IMR-90 (cell line): ENCODE measurements at regions not wholly inside any gene's neighbourhood (a gene's known extent, or its start where the extent isn't known, plus 50 kb on each side); places are given as distances from the start of the nearest gene placed in this dataset.

Source experiments
- ATAC-seq: fragments of 200-7000 bp; cut with Tn5 transposase; 2 replicates; pipeline ENCODE4 v1.9.1; 2020; ENCODE audit warnings: low read depth, mild to moderate bottlenecking, moderate library complexity
- BruUV-seq: library from RNA; stranded (reverse); fragments of 400-500 nt; replicated peaks from 2 replicates; lab custom pipeline; 2021; lab: Mats Ljungman, UMichigan
- CTCF ChIA-PET: fragments of 300-600 bp; formaldehyde crosslinking; extraction: SDS; loops from one replicate; lab custom pipeline; 2021; ENCODE audit warnings: antibody characterized with exemption; lab: Yijun Ruan, JAX
- POLR2A ChIA-PET: fragments of 300-600 bp; sonication (Branson Sonifier 250); formaldehyde crosslinking; loops from one replicate; lab custom pipeline; 2022; ENCODE audit warnings: antibody characterized with exemption; ENCODE audit not compliant: unreplicated experiment; lab: Charles Lee
- DNase-seq: peaks from one replicate; pipeline ENCODE4 v3.0.0; 2013
- H2AFZ ChIP-seq: replicated peaks from 2 replicates; pipeline ENCODE3; 2013; ENCODE audit warnings: low read length, mild to moderate bottlenecking; ENCODE audit not compliant: poor library complexity
- H2AK5ac ChIP-seq: 2 replicates; pipeline ENCODE4 v1.6.1; 2013; ENCODE audit warnings: low read depth, low read length, inconsistent platforms
- H2AK9ac ChIP-seq: replicated peaks from 2 replicates; pipeline ENCODE3; 2013; ENCODE audit warnings: mild to moderate bottlenecking, low read depth, low read length, moderate library complexity; ENCODE audit not compliant: poor library complexity
- H2BK120ac ChIP-seq: 2 replicates; pipeline ENCODE4 v1.6.1; 2013; ENCODE audit warnings: low read depth, low read length, inconsistent platforms
- H2BK15ac ChIP-seq: 3 replicates; pipeline ENCODE4 v1.6.1; 2013; ENCODE audit warnings: low read depth, low read length, inconsistent platforms
- H2BK20ac ChIP-seq: 2 replicates; pipeline ENCODE4 v1.6.1; 2013; ENCODE audit warnings: low read depth, mild to moderate bottlenecking, inconsistent platforms, low read length, moderate library complexity
- H2BK5ac ChIP-seq: 2 replicates; pipeline ENCODE4 v1.6.1; 2013; ENCODE audit warnings: mild to moderate bottlenecking, low read depth, low read length, inconsistent platforms; ENCODE audit not compliant: poor library complexity, severe bottlenecking
- H3K14ac ChIP-seq: replicated peaks from 2 replicates; pipeline ENCODE4 v1.6.1; 2013; ENCODE audit warnings: low read depth, low read length, inconsistent platforms
- H3K18ac ChIP-seq: 2 replicates; pipeline ENCODE4 v1.6.1; 2013; ENCODE audit warnings: low read depth, low read length, control low read depth
- H3K23ac ChIP-seq: 2 replicates; pipeline ENCODE4 v1.6.1; 2013; ENCODE audit warnings: low read depth, low read length, inconsistent platforms
- H3K27ac ChIP-seq: 2 replicates; pipeline ENCODE4 v1.5.1; 2013; ENCODE audit warnings: mild to moderate bottlenecking, control low read depth, low read length; ENCODE audit not compliant: insufficient read depth
- H3K27me3 ChIP-seq: 2 replicates; pipeline ENCODE4 v1.6.1; 2013; ENCODE audit warnings: low read length; ENCODE audit not compliant: control insufficient read depth, insufficient read depth
- H3K36me3 ChIP-seq: 2 replicates; pipeline ENCODE4 v1.6.1; 2013; ENCODE audit warnings: low read length, mixed read lengths; ENCODE audit not compliant: control insufficient read depth, insufficient read depth
- H3K4ac ChIP-seq: 2 replicates; pipeline ENCODE4 v1.6.1; 2013; ENCODE audit warnings: low read depth, low read length, inconsistent platforms
- H3K4me1 ChIP-seq: 2 replicates; pipeline ENCODE4 v1.6.1; 2013; ENCODE audit warnings: low read length, mixed read lengths; ENCODE audit not compliant: control insufficient read depth, insufficient read depth
- H3K4me2 ChIP-seq: 2 replicates; pipeline ENCODE4 v1.6.1; 2013; ENCODE audit warnings: low read depth, mild to moderate bottlenecking, control low read depth, low read length, moderate library complexity
- H3K4me3 ChIP-seq: 2 replicates; pipeline ENCODE4 v1.5.1; 2013; ENCODE audit warnings: low read depth, mild to moderate bottlenecking, control low read depth, low read length, moderate library complexity; ENCODE audit not compliant: insufficient read depth
- H3K56ac ChIP-seq: 2 replicates; pipeline ENCODE4 v1.6.1; 2013; ENCODE audit warnings: low read length, inconsistent platforms; ENCODE audit not compliant: insufficient read depth; ENCODE audit errors: extremely low read depth
- H3K79me1 ChIP-seq, 2 experiments: 2 replicates each; pipeline ENCODE4 v1.6.1; 2013; ENCODE audit warnings: low read length in 2 of 2, inconsistent platforms in 1 of 2, low read depth in 1 of 2
- H3K9ac ChIP-seq: 2 replicates; pipeline ENCODE4 v1.6.1; 2013; ENCODE audit warnings: low read depth, low read length, control low read depth
- H3K9me1 ChIP-seq: 2 replicates; pipeline ENCODE4 v1.6.1; 2013; ENCODE audit warnings: low read length, inconsistent platforms; ENCODE audit not compliant: insufficient read depth
- H3K9me3 ChIP-seq: 2 replicates; pipeline ENCODE4 v1.6.1; 2013; ENCODE audit warnings: low read length; ENCODE audit not compliant: control insufficient read depth, insufficient read depth
- H4K20me1 ChIP-seq: 2 replicates; pipeline ENCODE4 v1.6.1; 2013; ENCODE audit warnings: low read length, inconsistent platforms; ENCODE audit not compliant: insufficient read depth
- H4K5ac ChIP-seq: 2 replicates; pipeline ENCODE4 v1.6.1; 2013; ENCODE audit warnings: mild to moderate bottlenecking, low read depth, low read length, control low read depth
- H4K8ac ChIP-seq, 2 experiments: 2 replicates each; pipeline ENCODE4 v1.6.1; 2013; ENCODE audit warnings: low read depth in 2 of 2, low read length in 2 of 2, control low read depth in 1 of 2, inconsistent platforms in 1 of 2
- H4K91ac ChIP-seq: 2 replicates; pipeline ENCODE4 v1.6.1; 2013; ENCODE audit warnings: low read depth, low read length, inconsistent platforms; ENCODE audit not compliant: insufficient read depth
- BHLHE40 ChIP-seq: fragments of 150-350 bp; IDR thresholded peaks from 2 replicates; pipeline ENCODE4 v1.6.1; 2016; ENCODE audit warnings: mild to moderate bottlenecking, low read depth, low read length
- CEBPB ChIP-seq: IDR thresholded peaks from 2 replicates; pipeline ENCODE4 v1.6.1; 2012; ENCODE audit warnings: low read depth, low read length, improper control_type of control experiment
- CHD1 ChIP-seq: IDR thresholded peaks from 2 replicates; pipeline ENCODE4 v1.6.1; 2012; ENCODE audit warnings: low read depth, low read length, improper control_type of control experiment
- FOS ChIP-seq: fragments of 150-350 bp; IDR thresholded peaks from 2 replicates; pipeline ENCODE4 v1.6.1; 2016; ENCODE audit warnings: low read depth, low read length
- MAFK ChIP-seq: IDR thresholded peaks from 2 replicates; pipeline ENCODE4 v1.6.1; 2012; ENCODE audit warnings: low read depth, low read length, improper control_type of control experiment
- MAZ ChIP-seq: IDR thresholded peaks from 2 replicates; pipeline ENCODE4 v1.6.1; 2012; ENCODE audit warnings: low read depth, mild to moderate bottlenecking, low read length, improper control_type of control experiment, moderate library complexity, borderline replicate concordance
- NFE2L2 ChIP-seq: fragments of 150-350 bp; IDR thresholded peaks from 2 replicates; pipeline ENCODE4 v1.6.1; 2016; ENCODE audit warnings: low read depth, mild to moderate bottlenecking, low read length
- POLR2A ChIP-seq: IDR thresholded peaks from 2 replicates; pipeline ENCODE4 v1.6.1; 2012; ENCODE audit warnings: mild to moderate bottlenecking, low read depth, low read length
- RAD21 ChIP-seq: IDR thresholded peaks from 2 replicates; pipeline ENCODE4 v1.6.1; 2012; ENCODE audit warnings: low read length, improper control_type of control experiment
- RFX5 ChIP-seq: IDR thresholded peaks from 2 replicates; pipeline ENCODE4 v1.8.0; 2012; ENCODE audit warnings: low read depth, mild to moderate bottlenecking, low read length, moderate library complexity
- SMC3 ChIP-seq: fragments of 150-350 bp; IDR thresholded peaks from 2 replicates; pipeline ENCODE4 v1.6.1; 2016; ENCODE audit warnings: low read depth, mild to moderate bottlenecking, antibody characterized with exemption, low read length, moderate library complexity
- WGBS, 2 experiments: methylation state at CpG; one replicate each; pipeline versions ENCODE4 v1.1.5 to v1.1.7; 2013; ENCODE audit warnings: missing lambda C conversion rate in 2 of 2; ENCODE audit not compliant: insufficient read length in 1 of 2; ENCODE audit errors: extremely low coverage in 2 of 2; 5-methylcytosine and 5-hydroxymethylcytosine counted together
- dilution Hi-C: fragments of 300-500 bp; cut with HindIII; formaldehyde crosslinking; loops from one replicate; pipeline ENCODE4 v1.14.3; 2018; ENCODE audit warnings: low sequenced_read_pairs; ENCODE audit not compliant: unreplicated experiment
- in situ Hi-C: fragments of 300-500 bp; cut with MboI; formaldehyde crosslinking; loops from 3 replicates; pipeline ENCODE4 v1.14.3; 2019; ENCODE audit warnings: low sequenced_read_pairs, inconsistent platforms, mixed read lengths
- intact Hi-C: fragments of 100-400 bp; cut with micrococcal nuclease; formaldehyde crosslinking; loops from 2 replicates; pipeline ENCODE4 v1.10.0; 2022
- TF ChIP-seq, protein P1 (sequence below): conservative IDR thresholded peaks from 2 replicates; pipeline ENCODE4 v1.5.1; 2012; ENCODE audit warnings: mild to moderate bottlenecking, low read depth, low read length, improper control_type of control experiment
- TF ChIP-seq, protein P2 (sequence below): fragments of 150-350 bp; IDR thresholded peaks from 2 replicates; pipeline ENCODE4 v1.6.1; 2016; ENCODE audit warnings: low read depth, mild to moderate bottlenecking, low read length, moderate library complexity, borderline replicate concordance
- TF ChIP-seq, protein P3 (sequence below): fragments of 150-350 bp; IDR thresholded peaks from 2 replicates; pipeline ENCODE4 v1.6.1; 2017; ENCODE audit warnings: mild to moderate bottlenecking, antibody characterized with exemption, low read length, low read depth

DNA sequence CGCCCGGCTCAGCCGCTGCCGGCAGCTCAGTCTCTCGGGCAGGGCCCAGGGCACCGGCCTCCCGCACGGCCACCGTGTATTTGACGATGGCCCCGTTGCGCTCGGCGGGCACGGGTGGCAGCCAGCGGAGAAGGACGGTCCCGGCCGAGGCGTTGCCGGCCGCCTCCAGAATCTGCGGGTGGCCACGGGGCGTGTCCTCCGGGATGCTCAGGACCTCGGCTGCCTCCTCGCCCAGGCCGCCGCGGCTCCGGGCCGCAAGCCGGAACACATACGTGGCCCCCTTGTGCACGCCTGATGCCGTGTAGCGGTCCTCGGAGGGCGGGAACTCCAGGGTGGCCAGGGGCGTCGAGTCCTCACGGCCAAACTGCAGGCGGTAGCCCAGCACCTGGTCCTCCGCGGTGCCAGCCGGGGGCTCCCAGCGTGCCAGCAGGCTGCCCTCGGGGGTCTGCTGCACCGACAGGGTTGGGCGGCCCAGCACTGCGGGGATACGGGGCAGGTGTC lies 117.7 kb downstream of the PTPRS start:
- intact Hi-C loops, result no loop called here
- H3K14ac ChIP-seq, result no peak overlapping the region
- BruUV-seq, result no TSS peak
- H3K23ac ChIP-seq, result no peak overlapping the region
- no peak overlapping the region for H2AK9ac ChIP-seq
- no peak overlapping the region for H4K91ac ChIP-seq
- no peak overlapping the region for H2BK15ac ChIP-seq
- H3K36me3 ChIP-seq, result peaks cover 60% of the 10 kb centered on the region
- TF ChIP-seq MAZ (no peak), POLR2A (no peak), BHLHE40 (no peak), SMC3 (no peak), MAFK (no peak), RAD21 (no peak), CHD1 (no peak), CEBPB (no peak), RFX5 (no peak), FOS (no peak), NFE2L2 (no peak)
- TF ChIP-seq, protein P1, sequence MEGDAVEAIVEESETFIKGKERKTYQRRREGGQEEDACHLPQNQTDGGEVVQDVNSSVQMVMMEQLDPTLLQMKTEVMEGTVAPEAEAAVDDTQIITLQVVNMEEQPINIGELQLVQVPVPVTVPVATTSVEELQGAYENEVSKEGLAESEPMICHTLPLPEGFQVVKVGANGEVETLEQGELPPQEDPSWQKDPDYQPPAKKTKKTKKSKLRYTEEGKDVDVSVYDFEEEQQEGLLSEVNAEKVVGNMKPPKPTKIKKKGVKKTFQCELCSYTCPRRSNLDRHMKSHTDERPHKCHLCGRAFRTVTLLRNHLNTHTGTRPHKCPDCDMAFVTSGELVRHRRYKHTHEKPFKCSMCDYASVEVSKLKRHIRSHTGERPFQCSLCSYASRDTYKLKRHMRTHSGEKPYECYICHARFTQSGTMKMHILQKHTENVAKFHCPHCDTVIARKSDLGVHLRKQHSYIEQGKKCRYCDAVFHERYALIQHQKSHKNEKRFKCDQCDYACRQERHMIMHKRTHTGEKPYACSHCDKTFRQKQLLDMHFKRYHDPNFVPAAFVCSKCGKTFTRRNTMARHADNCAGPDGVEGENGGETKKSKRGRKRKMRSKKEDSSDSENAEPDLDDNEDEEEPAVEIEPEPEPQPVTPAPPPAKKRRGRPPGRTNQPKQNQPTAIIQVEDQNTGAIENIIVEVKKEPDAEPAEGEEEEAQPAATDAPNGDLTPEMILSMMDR, result no peak
- TF ChIP-seq, protein P2, sequence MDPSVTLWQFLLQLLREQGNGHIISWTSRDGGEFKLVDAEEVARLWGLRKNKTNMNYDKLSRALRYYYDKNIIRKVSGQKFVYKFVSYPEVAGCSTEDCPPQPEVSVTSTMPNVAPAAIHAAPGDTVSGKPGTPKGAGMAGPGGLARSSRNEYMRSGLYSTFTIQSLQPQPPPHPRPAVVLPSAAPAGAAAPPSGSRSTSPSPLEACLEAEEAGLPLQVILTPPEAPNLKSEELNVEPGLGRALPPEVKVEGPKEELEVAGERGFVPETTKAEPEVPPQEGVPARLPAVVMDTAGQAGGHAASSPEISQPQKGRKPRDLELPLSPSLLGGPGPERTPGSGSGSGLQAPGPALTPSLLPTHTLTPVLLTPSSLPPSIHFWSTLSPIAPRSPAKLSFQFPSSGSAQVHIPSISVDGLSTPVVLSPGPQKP, result no peak
- TF ChIP-seq, protein P3, sequence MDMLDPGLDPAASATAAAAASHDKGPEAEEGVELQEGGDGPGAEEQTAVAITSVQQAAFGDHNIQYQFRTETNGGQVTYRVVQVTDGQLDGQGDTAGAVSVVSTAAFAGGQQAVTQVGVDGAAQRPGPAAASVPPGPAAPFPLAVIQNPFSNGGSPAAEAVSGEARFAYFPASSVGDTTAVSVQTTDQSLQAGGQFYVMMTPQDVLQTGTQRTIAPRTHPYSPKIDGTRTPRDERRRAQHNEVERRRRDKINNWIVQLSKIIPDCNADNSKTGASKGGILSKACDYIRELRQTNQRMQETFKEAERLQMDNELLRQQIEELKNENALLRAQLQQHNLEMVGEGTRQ, result no peak
- H3K4me3 ChIP-seq, result no peak overlapping the region
- no peaks in the 10 kb centered on the region for H3K9me3 ChIP-seq
- H3K9me1 ChIP-seq, result peaks cover 9% of the 10 kb centered on the region
- H3K4ac ChIP-seq, result no peak overlapping the region
- 98% methylated on average over 45 of the region's 53 CpGs; no CpG with 5 or more reads in 1 of the 2 experiments for WGBS, 2 experiments
- dilution Hi-C loops, result no loop called here
- H3K79me1 ChIP-seq, result no peaks in the 10 kb centered on the region; a peak in 1 of 4 replicates
- H3K27me3 ChIP-seq, result no peaks in the 10 kb centered on the region
- H3K4me2 ChIP-seq, result no peak overlapping the region
- H2BK5ac ChIP-seq, result no peak overlapping the region
- H3K4me1 ChIP-seq, result no peaks in the 10 kb centered on the region
- CTCF ChIA-PET, result no interaction called here
- H4K5ac ChIP-seq, result no peak overlapping the region
- H4K20me1 ChIP-seq, result no peaks in the 10 kb centered on the region
- no peak overlapping the region for H3K9ac ChIP-seq
- no peak overlapping the region for H3K56ac ChIP-seq
- in situ Hi-C loops, result no loop called here
- no peak overlapping the region for H4K8ac ChIP-seq
- H2AK5ac ChIP-seq, result no peak overlapping the region
- no peak overlapping the region for H2BK20ac ChIP-seq
- ATAC-seq (no peak), DNase-seq (no peak)
- no peak overlapping the region for H2BK120ac ChIP-seq
- no peak overlapping the region for H3K18ac ChIP-seq
- H3K27ac ChIP-seq, result no peak overlapping the region
- POLR2A ChIA-PET, result no interaction called here
- no peak overlapping the region for H2AFZ ChIP-seq
